H54 (cell line): ENCODE measurements at regions not wholly inside any gene's neighbourhood (a gene's known extent, or its start where the extent isn't known, plus 50 kb on each side); places are given as distances from the start of the nearest gene placed in this dataset.

ENCODE experiments used
- DNase-seq: peaks from one replicate; pipeline ENCODE4 v3.0.0; 2011; ENCODE audit warnings: low spot score, mixed read lengths; ENCODE audit not compliant: insufficient read length
- FAIRE-seq: peaks from 3 replicates; lab custom pipeline; 2011; peaks lifted over from hg19 to GRCh38; lab: Jason Lieb, UNC
- POLR2A ChIP-seq: IDR thresholded peaks from 2 replicates; pipeline ENCODE4 v1.6.1; 2011; ENCODE audit warnings: low read depth, mild to moderate bottlenecking, low read length

GRCh38 chr3:193933451-193933850, 202.5 kb upstream of the HES1 start:
- FAIRE-seq (no peak), DNase-seq (no peak)
- TF ChIP-seq POLR2A, result no peak

GRCh38 chr3:193935916-193936315, 200.0 kb upstream of the HES1 start:
- no peak for TF ChIP-seq POLR2A
- FAIRE-seq, result no peak
- no peak for DNase-seq

GRCh38 chr3:193938613-193939012, 197.3 kb upstream of the HES1 start:
- FAIRE-seq (no peak), DNase-seq (no peak)
- TF ChIP-seq POLR2A, result no peak

GRCh38 chr3:193939527-193939926, 196.4 kb upstream of the HES1 start:
- TF ChIP-seq POLR2A, result no peak
- no peak for DNase-seq
- no peak for FAIRE-seq

GRCh38 chr3:193940526-193940925, 195.4 kb upstream of the HES1 start:
- no peak for TF ChIP-seq POLR2A
- DNase-seq (no peak), FAIRE-seq (no peak)

GRCh38 chr3:193941486-193941885, 194.5 kb upstream of the HES1 start:
- no peak for TF ChIP-seq POLR2A
- DNase-seq, result no peak
- no peak for FAIRE-seq

- DNase-seq (no peak), FAIRE-seq (no peak)
- TF ChIP-seq POLR2A, result no peak
Measured at GRCh38 chr3:193942516-193943055, 193.4 kb upstream of the HES1 start.

- TF ChIP-seq POLR2A, result no peak
- DNase-seq (no peak), FAIRE-seq (no peak)
Measured at GRCh38 chr3:193943200-193943599, 192.7 kb upstream of the HES1 start.

- TF ChIP-seq POLR2A, result no peak
- DNase-seq (no peak), FAIRE-seq (no peak)
Measured at GRCh38 chr3:193943851-193944517, 192.0 kb upstream of the HES1 start.

GRCh38 chr3:193944518-193944884, 191.4 kb upstream of the HES1 start:
- FAIRE-seq (no peak), DNase-seq (no peak)
- no peak for TF ChIP-seq POLR2A

- TF ChIP-seq POLR2A, result no peak
- no peak for DNase-seq
- FAIRE-seq, result no peak
Measured at GRCh38 chr3:193945143-193945542, 190.8 kb upstream of the HES1 start.

- FAIRE-seq (no peak), DNase-seq (no peak)
- no peak for TF ChIP-seq POLR2A
Measured at GRCh38 chr3:193946945-193947344, 189.0 kb upstream of the HES1 start.

GRCh38 chr3:193947596-193947995, 188.4 kb upstream of the HES1 start:
- DNase-seq (no peak), FAIRE-seq (no peak)
- no peak for TF ChIP-seq POLR2A

GRCh38 chr3:193948459-193948858, 187.5 kb upstream of the HES1 start:
- DNase-seq, result no peak
- TF ChIP-seq POLR2A, result no peak
- no peak for FAIRE-seq

- DNase-seq (no peak), FAIRE-seq (no peak)
- TF ChIP-seq POLR2A, result no peak
Measured at GRCh38 chr3:193951859-193952258, 184.1 kb upstream of the HES1 start.
